ENCODE measurements at regions not wholly inside any gene's neighbourhood (a gene's known extent, or its start where the extent isn't known, plus 50 kb on each side); places are given as distances from the start of the nearest gene placed in this dataset.

- DNase-seq (ENCODE audit: low read depth), result no peak
- TF ChIP-seq, protein P1, sequence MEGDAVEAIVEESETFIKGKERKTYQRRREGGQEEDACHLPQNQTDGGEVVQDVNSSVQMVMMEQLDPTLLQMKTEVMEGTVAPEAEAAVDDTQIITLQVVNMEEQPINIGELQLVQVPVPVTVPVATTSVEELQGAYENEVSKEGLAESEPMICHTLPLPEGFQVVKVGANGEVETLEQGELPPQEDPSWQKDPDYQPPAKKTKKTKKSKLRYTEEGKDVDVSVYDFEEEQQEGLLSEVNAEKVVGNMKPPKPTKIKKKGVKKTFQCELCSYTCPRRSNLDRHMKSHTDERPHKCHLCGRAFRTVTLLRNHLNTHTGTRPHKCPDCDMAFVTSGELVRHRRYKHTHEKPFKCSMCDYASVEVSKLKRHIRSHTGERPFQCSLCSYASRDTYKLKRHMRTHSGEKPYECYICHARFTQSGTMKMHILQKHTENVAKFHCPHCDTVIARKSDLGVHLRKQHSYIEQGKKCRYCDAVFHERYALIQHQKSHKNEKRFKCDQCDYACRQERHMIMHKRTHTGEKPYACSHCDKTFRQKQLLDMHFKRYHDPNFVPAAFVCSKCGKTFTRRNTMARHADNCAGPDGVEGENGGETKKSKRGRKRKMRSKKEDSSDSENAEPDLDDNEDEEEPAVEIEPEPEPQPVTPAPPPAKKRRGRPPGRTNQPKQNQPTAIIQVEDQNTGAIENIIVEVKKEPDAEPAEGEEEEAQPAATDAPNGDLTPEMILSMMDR (conservative IDR thresholded peaks at IDR 0.05; ENCODE audit: low read depth, low read length), result no peak
- H3K4me3 ChIP-seq (ENCODE audit: low read depth, low read length), result no peak overlapping the region
Measured at GRCh38 chr15:37777006-37777405, 157.4 kb upstream of the TMCO5A start.

DNA sequence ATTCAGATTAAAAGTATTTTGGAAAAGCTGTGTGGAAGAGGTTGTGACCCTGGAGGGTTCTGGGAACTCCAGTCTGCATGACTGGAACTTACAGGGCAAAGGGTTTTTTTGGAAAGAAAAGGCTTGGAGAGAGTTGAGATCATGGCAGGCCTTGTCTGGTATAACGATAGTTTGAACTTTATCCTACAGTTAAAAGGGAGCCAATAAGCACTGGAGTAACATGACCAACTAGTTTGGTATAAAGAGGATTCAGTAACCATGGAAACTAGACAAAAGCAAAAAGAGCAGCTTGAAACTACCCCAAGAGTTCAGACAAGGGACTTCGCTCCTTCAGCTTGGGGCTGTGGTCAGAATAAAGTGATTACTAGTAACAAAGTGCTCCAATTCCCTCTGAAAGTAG is 151.2 kb upstream of the TMCO5A start:
- H3K4me3 ChIP-seq (ENCODE audit: low read depth, low read length), result no peak overlapping the region
- TF ChIP-seq, protein P1 (conservative IDR thresholded peaks at IDR 0.05; ENCODE audit: low read depth, low read length), result no peak
- DNase-seq (ENCODE audit: low read depth), result no peak

DNA sequence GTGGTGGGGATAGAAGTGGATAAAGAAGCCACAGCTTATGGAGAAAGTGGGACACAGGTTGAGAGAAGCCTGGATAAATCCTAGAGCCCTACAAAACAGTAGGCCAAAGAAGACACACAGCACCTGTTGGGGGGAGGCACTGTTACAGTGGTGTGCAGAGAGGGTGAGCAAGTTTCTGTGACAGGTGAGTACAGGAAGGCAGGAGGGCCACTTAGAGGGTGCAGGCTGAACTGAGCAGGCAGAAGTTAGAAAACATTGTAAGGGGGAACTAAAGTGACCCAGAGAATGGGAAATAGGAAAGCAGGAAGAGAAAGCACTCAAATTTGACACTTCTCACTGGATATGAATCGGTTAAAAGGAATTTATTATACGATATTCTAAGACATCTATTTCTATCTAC is 146.1 kb upstream of the TMCO5A start:
- TF ChIP-seq, protein P1 (conservative IDR thresholded peaks at IDR 0.05; ENCODE audit: low read depth, low read length), result no peak
- no peak overlapping the region for H3K4me3 ChIP-seq (ENCODE audit: low read depth, low read length)
- no peak for DNase-seq (ENCODE audit: low read depth)

DNA sequence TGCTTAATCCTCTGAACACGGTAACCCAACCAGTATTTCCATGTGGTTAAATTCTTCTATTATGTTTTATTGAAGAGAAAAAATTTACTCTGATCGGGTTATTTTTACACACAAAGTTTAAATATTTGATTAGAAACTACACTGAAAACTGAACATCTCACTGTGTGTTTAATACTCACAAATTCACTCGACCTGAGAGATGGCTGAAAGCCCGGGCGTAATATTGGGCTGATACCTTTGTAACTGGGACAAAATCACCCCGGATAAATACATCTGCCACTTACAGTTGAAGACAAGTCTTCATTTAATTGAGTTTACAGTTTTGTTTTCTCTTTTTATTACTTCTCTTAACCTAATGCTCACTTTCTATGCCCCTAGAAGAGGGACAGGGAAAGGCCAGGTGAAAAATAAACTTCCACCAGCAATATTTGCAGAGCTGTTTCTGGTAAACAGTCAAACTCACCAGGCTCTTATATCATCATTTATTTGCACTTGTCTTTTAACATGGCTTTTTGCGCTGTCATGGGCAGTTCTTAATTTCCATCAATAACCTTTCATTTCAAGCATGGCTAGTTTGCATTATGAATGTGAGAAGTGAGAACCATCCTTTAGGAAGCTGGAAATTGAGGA is 145.6 kb upstream of the TMCO5A start:
- no peak for DNase-seq (ENCODE audit: low read depth)
- no peak overlapping the region for H3K4me3 ChIP-seq (ENCODE audit: low read depth, low read length)
- TF ChIP-seq, protein P1 (conservative IDR thresholded peaks at IDR 0.05; ENCODE audit: low read depth, low read length), result no peak

DNA sequence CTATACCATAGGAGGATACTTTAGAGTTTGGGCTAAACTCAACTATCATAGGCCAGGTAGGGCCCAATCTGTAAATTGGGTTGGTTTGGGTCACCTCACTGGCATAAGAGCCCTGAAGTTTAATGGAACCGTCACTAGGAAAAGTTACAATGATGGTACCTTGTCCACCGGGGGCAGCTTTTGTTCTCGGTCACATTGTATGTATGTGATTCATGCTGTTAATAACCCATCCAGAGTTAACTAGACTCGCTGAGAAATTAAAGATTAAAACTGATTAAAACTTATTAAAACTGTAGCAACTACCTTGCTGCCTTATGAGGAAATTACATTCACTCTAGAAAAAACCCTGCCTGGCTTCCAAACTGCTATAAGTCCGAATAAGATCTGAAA is 145.0 kb upstream of the TMCO5A start:
- TF ChIP-seq, protein P1 (conservative IDR thresholded peaks at IDR 0.05; ENCODE audit: low read depth, low read length), result no peak
- no peak for DNase-seq (ENCODE audit: low read depth)
- H3K4me3 ChIP-seq (ENCODE audit: low read depth, low read length), result no peak overlapping the region

DNA sequence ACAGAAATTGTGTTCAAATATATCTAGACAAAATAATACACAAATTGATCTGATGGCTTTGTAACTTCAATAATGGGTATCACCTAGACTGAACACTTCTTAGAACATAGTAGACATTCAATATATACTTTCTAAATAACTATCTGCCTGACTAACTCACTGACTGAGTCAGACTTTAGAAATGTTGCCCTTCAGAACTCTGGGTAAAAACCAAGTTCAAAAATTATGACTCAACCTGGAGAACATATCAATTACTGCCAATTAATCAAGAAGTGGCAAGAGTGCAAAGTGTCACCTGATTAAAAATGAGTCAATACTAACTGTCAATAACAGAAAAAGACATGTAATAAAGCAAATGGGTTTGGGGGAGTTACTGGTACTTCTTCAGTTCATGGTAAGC is 144.6 kb upstream of the TMCO5A start:
- no peak overlapping the region for H3K4me3 ChIP-seq (ENCODE audit: low read depth, low read length)
- peak; percentile 73 for DNase-seq (ENCODE audit: low read depth)
- TF ChIP-seq, protein P1 (conservative IDR thresholded peaks at IDR 0.05; ENCODE audit: low read depth, low read length), result no peak

- TF ChIP-seq, protein P1 (conservative IDR thresholded peaks at IDR 0.05; ENCODE audit: low read depth, low read length), result no peak
- no peak overlapping the region for H3K4me3 ChIP-seq (ENCODE audit: low read depth, low read length)
- DNase-seq (ENCODE audit: low read depth), result no peak
Measured at GRCh38 chr15:37791693-37792092, 142.7 kb upstream of the TMCO5A start.

All from choroid plexus epithelial cell (primary cell).